Gastrocnemius medialis (tissue), 4 donors: ENCODE measurements at regions not wholly inside any gene's neighbourhood (a gene's known extent, or its start where the extent isn't known, plus 50 kb on each side); places are given as distances from the start of the nearest gene placed in this dataset.
"Not testable (repeated sequence)": the region's sequence is repeated elsewhere in the genome, so short reads cannot be mapped to it uniquely, and the experiment has no call there.

ENCODE experiments used
- ATAC-seq, 2 donors: fragments of 150-250 bp; one replicate each; pipeline ENCODE4 v1.9.1; 2016
- DNase-seq, 2 donors: peaks; one replicate each; pipeline ENCODE4 v3.0.0-alpha.2; 2019
- H3K27ac ChIP-seq, 4 donors: fragments of 200-600 bp; sonication (generic); 1 replicate in 1 of 4; 2 replicates in 3 of 4; pipeline ENCODE4 v1.5.1; 2016 to 2018; ENCODE audit warnings: mild to moderate bottlenecking in 2 of 4, moderate library complexity in 1 of 4
- H3K27me3 ChIP-seq, 3 donors: fragments of 200-600 bp; sonication (generic) in 2 of 3; 1 replicate in 1 of 3; 2 replicates in 2 of 3; pipeline versions ENCODE4 v1.5.1 to v1.6.0; 2016 to 2019; ENCODE audit warnings: mild to moderate bottlenecking in 1 of 3, moderate library complexity in 1 of 3
- H3K36me3 ChIP-seq, 2 donors: fragments of 200-600 bp; sonication (generic) in 1 of 2; one replicate each; pipeline ENCODE4 v1.5.1; 2017 to 2018
- H3K4me1 ChIP-seq, 2 donors: fragments of 200-600 bp; sonication (generic) in 1 of 2; one replicate each; pipeline ENCODE4 v1.5.1; 2016 to 2017; ENCODE audit warnings: mild to moderate bottlenecking in 2 of 2
- H3K4me3 ChIP-seq, 4 donors: fragments of 200-600 bp; sonication (generic) in 3 of 4; 1 replicate in 1 of 4; 2 replicates in 3 of 4; pipeline ENCODE4 v1.5.1; 2016 to 2019; ENCODE audit warnings: mild to moderate bottlenecking in 2 of 4
- H3K9me3 ChIP-seq, 3 donors: fragments of 200-600 bp; sonication (generic) in 2 of 3; 1 replicate in 1 of 3; 2 replicates in 2 of 3; pipeline ENCODE4 v1.5.1; 2016 to 2019
- CTCF ChIP-seq, 5 experiments: fragments of 450-650 bp in 3 of 5; fragments of 200-600 bp in 2 of 5; sonication (generic) in 2 of 5; IDR thresholded peaks in 4 of 5; conservative IDR thresholded peaks in 1 of 5; 1 replicate in 4 of 5; 2 replicates in 1 of 5; pipeline ENCODE4 v1.5.1; 2016 to 2019; ENCODE audit warnings: antibody characterized with exemption in 5 of 5, mild to moderate bottlenecking in 3 of 5, moderate library complexity in 3 of 5
- POLR2A ChIP-seq, 2 donors: fragments of 450-650 bp; IDR thresholded peaks; one replicate each; pipeline ENCODE4 v1.6.1; 2017; ENCODE audit warnings: antibody characterized with exemption in 2 of 2, mild to moderate bottlenecking in 2 of 2, moderate library complexity in 2 of 2
- in situ Hi-C, 4 donors: fragments of 200-750 bp; cut with MboI; loops; one replicate each; pipeline versions ENCODE4 v1.15.0 to v1.8.0; 2017; ENCODE audit warnings: low sequenced_read_pairs in 4 of 4
- intact Hi-C: fragments of 100-400 bp; cut with DNase I; formaldehyde crosslinking; loops from one replicate; pipeline ENCODE4 v1.15.1; 2023; ENCODE audit warnings: low total_unique reads

GRCh38 chr18:29377346-29377745 is 1200.4 kb upstream of the CDH2 start:
- H3K36me3 ChIP-seq = no peaks in the 10 kb centered on the region
- intact Hi-C loops = no loop called here
- TF ChIP-seq POLR2A (IDR thresholded peaks at IDR 0.05) (no peak), CTCF (IDR thresholded peaks at IDR 0.05 in 4 of 5, conservative IDR thresholded peaks at IDR 0.05 in 1 of 5) (no peak)
- H3K27ac ChIP-seq = no peak overlapping the region
- H3K9me3 ChIP-seq = peaks cover 0 to 6% (median 0%) of the 10 kb centered on the region in 3 donors
- H3K27me3 ChIP-seq = no peaks in the 10 kb centered on the region
- DNase-seq (no peak), ATAC-seq (no peak)
- H3K4me3 ChIP-seq = no peak overlapping the region
- no peaks in the 10 kb centered on the region for H3K4me1 ChIP-seq
- in situ Hi-C loops = no loop called here

- H3K27me3 ChIP-seq = no peaks in the 10 kb centered on the region
- H3K9me3 ChIP-seq = peaks cover 0 to 6% (median 0%) of the 10 kb centered on the region in 3 donors
- in situ Hi-C loops (no loop called here), intact Hi-C loops (no loop called here)
- no peaks in the 10 kb centered on the region for H3K36me3 ChIP-seq
- TF ChIP-seq CTCF (IDR thresholded peaks at IDR 0.05 in 4 of 5, conservative IDR thresholded peaks at IDR 0.05 in 1 of 5) (no peak), POLR2A (IDR thresholded peaks at IDR 0.05) (no peak)
- no peak for DNase-seq
- H3K4me3 ChIP-seq = no peak overlapping the region
- no peaks in the 10 kb centered on the region for H3K4me1 ChIP-seq
- ATAC-seq = no peak
- H3K27ac ChIP-seq = no peak overlapping the region
These were observed 1196.1 kb upstream of the CDH2 start for GRCh38 chr18:29373000-29373399.

GRCh38 chr18:29361843-29362242 is 1184.9 kb upstream of the CDH2 start:
- no peak for TF ChIP-seq POLR2A (IDR thresholded peaks at IDR 0.05)
- intact Hi-C loops (no loop called here), in situ Hi-C loops (no loop called here)
- ATAC-seq (no peak), DNase-seq (no peak)
- no peaks in the 10 kb centered on the region for H3K27me3 ChIP-seq
- no peaks in the 10 kb centered on the region for H3K4me1 ChIP-seq
- H3K4me3 ChIP-seq = no peak overlapping the region
- no peaks in the 10 kb centered on the region for H3K36me3 ChIP-seq
- no peak overlapping the region for H3K27ac ChIP-seq
- H3K9me3 ChIP-seq = no peaks in the 10 kb centered on the region

GRCh38 chr18:29360659-29361058 is 1183.7 kb upstream of the CDH2 start:
- in situ Hi-C loops, H3K36me3 ChIP-seq, H3K4me1 ChIP-seq, ATAC-seq, H3K4me3 ChIP-seq, H3K9me3 ChIP-seq, H3K27ac ChIP-seq, DNase-seq, H3K27me3 ChIP-seq, intact Hi-C loops: not testable (repeated sequence)

- DNase-seq, H3K4me1 ChIP-seq, H3K27ac ChIP-seq, ATAC-seq, H3K27me3 ChIP-seq, intact Hi-C loops, H3K9me3 ChIP-seq, in situ Hi-C loops, H3K36me3 ChIP-seq, H3K4me3 ChIP-seq: not testable (repeated sequence)
These were observed 1182.3 kb upstream of the CDH2 start for GRCh38 chr18:29359222-29359621.

GRCh38 chr18:29351171-29351570 is 1174.2 kb upstream of the CDH2 start:
- no peaks in the 10 kb centered on the region for H3K9me3 ChIP-seq
- in situ Hi-C loops (no loop called here), intact Hi-C loops (no loop called here)
- H3K4me1 ChIP-seq = no peaks in the 10 kb centered on the region
- no peak overlapping the region for H3K27ac ChIP-seq
- no peaks in the 10 kb centered on the region for H3K36me3 ChIP-seq
- no peak overlapping the region for H3K4me3 ChIP-seq
- no peak for TF ChIP-seq CTCF (IDR thresholded peaks at IDR 0.05 in 4 of 5, conservative IDR thresholded peaks at IDR 0.05 in 1 of 5)
- no peak for TF ChIP-seq POLR2A (IDR thresholded peaks at IDR 0.05)
- ATAC-seq (no peak), DNase-seq (no peak)
- no peaks in the 10 kb centered on the region for H3K27me3 ChIP-seq
